AG04450 (cell line): ENCODE measurements at regions not wholly inside any gene's neighbourhood (a gene's known extent, or its start where the extent isn't known, plus 50 kb on each side); places are given as distances from the start of the nearest gene placed in this dataset.

Source experiments
- CTCF ChIA-PET: fragments of 300-600, 350-600 bp; formaldehyde crosslinking; extraction: SDS; loops from one replicate; lab custom pipeline; 2022; ENCODE audit warnings: antibody characterized with exemption, inconsistent platforms; lab: Charles Lee
- POLR2A ChIA-PET: fragments of 350-600 bp; formaldehyde crosslinking; extraction: SDS; loops from one replicate; lab custom pipeline; 2021; ENCODE audit warnings: antibody characterized with exemption, inconsistent platforms; lab: Yijun Ruan, JAX
- DNase-seq: peaks from one replicate; pipeline ENCODE4 v3.0.0-alpha.2; 2011; ENCODE audit warnings: low read depth, low spot score
- H3K27ac ChIP-seq: one replicate; pipeline ENCODE4 v1.5.1; 2012; ENCODE audit warnings: low read depth, low read length, control low read depth
- H3K27me3 ChIP-seq: one replicate; pipeline ENCODE4 v1.6.0; 2012; ENCODE audit warnings: low read length; ENCODE audit not compliant: control insufficient read depth, insufficient read depth
- H3K4me3 ChIP-seq: 2 replicates; pipeline ENCODE4 v1.5.1; 2011; ENCODE audit warnings: mild to moderate bottlenecking, low read depth, low read length, control low read depth
- H3K9me3 ChIP-seq: 2 replicates; pipeline ENCODE4 v1.5.1; 2012; ENCODE audit warnings: low read length; ENCODE audit not compliant: control insufficient read depth, insufficient read depth
- CTCF ChIP-seq: IDR thresholded peaks from 2 replicates; pipeline ENCODE4 v1.5.1; 2011; ENCODE audit warnings: low read depth, low read length, control low read depth, inconsistent platforms

GRCh38 chr2:215529271-215529670 lies 93.4 kb upstream of the FN1 start:
- DNase-seq, result no peak
- H3K9me3 ChIP-seq, result peaks cover 6% of the 10 kb centered on the region
- H3K27me3 ChIP-seq, result no peaks in the 10 kb centered on the region
- peak overlapping the region; percentile 72 for H3K27ac ChIP-seq
- ChIA-PET CTCF (no interaction called here), POLR2A (interaction anchor here (0.7 to 2.7 kb wide), 4 partner anchors 84 to 257 kb away, joined by 3 to 8 read pairs (median 5); no protein-coding TSS in a partner anchor)
- TF ChIP-seq CTCF, result no peak
- no peak overlapping the region for H3K4me3 ChIP-seq

- CTCF ChIA-PET, result interaction anchor here (0.6 kb wide), 1 partner anchor 117 kb away, joined by 5 read pairs; no protein-coding TSS in a partner anchor
- DNase-seq, result peak; percentile 90
- peak overlapping the region; percentile 40 for H3K27ac ChIP-seq
- POLR2A ChIA-PET, result interaction anchor here (0.7 to 2.7 kb wide), 8 partner anchors 9 to 95 kb away, joined by 3 to 8 read pairs (median 4); no protein-coding TSS in a partner anchor
- H3K9me3 ChIP-seq, result no peaks in the 10 kb centered on the region
- no peak for TF ChIP-seq CTCF
- H3K4me3 ChIP-seq, result no peak overlapping the region
- H3K27me3 ChIP-seq, result no peaks in the 10 kb centered on the region
These were observed 92.7 kb upstream of the FN1 start for GRCh38 chr2:215528555-215528954.

- ChIA-PET POLR2A (interaction anchor here (1.1 to 2.7 kb wide), 5 partner anchors 10 to 133 kb away, joined by 4 to 8 read pairs (median 6); no protein-coding TSS in a partner anchor), CTCF (interaction anchor here (0.6 to 1.6 kb wide), 2 partner anchors 73 to 117 kb away, joined by 4 to 5 read pairs; no protein-coding TSS in a partner anchor)
- DNase-seq, result peak; percentile 58
- TF ChIP-seq CTCF, result no peak
- peak overlapping the region; percentile 83 for H3K27ac ChIP-seq
- no peaks in the 10 kb centered on the region for H3K27me3 ChIP-seq
- H3K4me3 ChIP-seq, result no peak overlapping the region
- no peaks in the 10 kb centered on the region for H3K9me3 ChIP-seq
These were observed 91.9 kb upstream of the FN1 start for GRCh38 chr2:215527736-215528135.

- H3K9me3 ChIP-seq, result no peaks in the 10 kb centered on the region
- H3K27ac ChIP-seq, result no peak overlapping the region
- POLR2A ChIA-PET, result no interaction called here
- H3K27me3 ChIP-seq, result no peaks in the 10 kb centered on the region
- no peak for TF ChIP-seq CTCF
- CTCF ChIA-PET, result interaction anchor here (1.6 kb wide), 1 partner anchor 72 kb away, joined by 4 read pairs; no protein-coding TSS in a partner anchor
- no peak for DNase-seq
- H3K4me3 ChIP-seq, result no peak overlapping the region
These were observed 90.5 kb upstream of the FN1 start for GRCh38 chr2:215526341-215526740.

GRCh38 chr2:215522237-215522636 lies 86.4 kb upstream of the FN1 start:
- ChIA-PET CTCF (interaction anchor here (1.2 kb wide), 1 partner anchor 19 kb away, joined by 5 read pairs; no protein-coding TSS in a partner anchor), POLR2A (interaction anchor here (0.6 kb wide), 1 partner anchor 433 kb away, joined by 3 read pairs; no protein-coding TSS in a partner anchor)
- Histone ChIP-seq H3K27ac (no peak overlapping the region), H3K27me3 (no peaks in the 10 kb centered on the region), H3K4me3 (no peak overlapping the region), H3K9me3 (no peaks in the 10 kb centered on the region)
- no peak for DNase-seq
- no peak for TF ChIP-seq CTCF
